GM12878 (cell line): ENCODE measurements at regions not wholly inside any gene's neighbourhood (a gene's known extent, or its start where the extent isn't known, plus 50 kb on each side); places are given as distances from the start of the nearest gene placed in this dataset.
A peak's percentile ranks its signal among the peaks of the same experiment; 100 is the strongest.

Source experiments
- ATAC-seq: fragments of 200-7000 bp; cut with Tn5 transposase; 3 replicates; pipeline ENCODE4 v1.9.1; 2020; ENCODE audit warnings: mild to moderate bottlenecking, moderate library complexity
- BruUV-seq: library from RNA; stranded (reverse); fragments of 400-500 nt; replicated peaks from 2 replicates; lab custom pipeline; 2021; lab: Mats Ljungman, UMichigan
- CTCF ChIA-PET: fragments of 300-600 bp; sonication (Branson Sonifier 250); formaldehyde crosslinking; extraction: SDS; loops from one replicate; lab custom pipeline; 2021; ENCODE audit warnings: inconsistent platforms; lab: Yijun Ruan, JAX
- POLR2A ChIA-PET: fragments of 350-600 bp; formaldehyde crosslinking; extraction: SDS; loops from one replicate; lab custom pipeline; 2021; ENCODE audit warnings: inconsistent platforms; lab: Charles Lee
- RAD21 ChIA-PET: fragments of 300-600 bp; sonication (Branson Sonifier 250); formaldehyde crosslinking; loops from one replicate; lab custom pipeline; 2023; ENCODE audit warnings: antibody characterized with exemption; ENCODE audit not compliant: unreplicated experiment; lab: Charles Lee
- SMC1A ChIA-PET: fragments of 300-600 bp; sonication (Branson Sonifier 250); formaldehyde crosslinking; loops from one replicate; lab custom pipeline; 2023; ENCODE audit not compliant: unreplicated experiment, uncharacterized antibody; lab: Charles Lee
- DNase-seq: peaks from one replicate; pipeline ENCODE4 v3.0.0-alpha.2; 2011; ENCODE audit warnings: low read depth, low spot score
- FAIRE-seq: peaks from 3 replicates; lab custom pipeline; 2011; peaks lifted over from hg19 to GRCh38; lab: Jason Lieb, UNC
- H2AFZ ChIP-seq: 2 replicates; pipeline ENCODE4 v1.6.0; 2011; ENCODE audit warnings: low read depth, low read length, control low read depth; ENCODE audit not compliant: control insufficient read depth
- H3K27ac ChIP-seq: 2 replicates; pipeline ENCODE4 v1.5.1; 2011; ENCODE audit warnings: control low read depth; ENCODE audit not compliant: control insufficient read depth, insufficient read depth
- H3K27me3 ChIP-seq, 2 experiments: replicated peaks in 1 of 2; 2 replicates each; pipeline versions ENCODE4 v1.6.0 to v1.6.1; 2011; ENCODE audit warnings: low read length in 1 of 2; ENCODE audit not compliant: control insufficient read depth in 2 of 2, insufficient read depth in 2 of 2
- H3K36me3 ChIP-seq, 2 experiments: 2 replicates each; pipeline ENCODE4 v1.5.1; 2011; ENCODE audit warnings: low read length in 1 of 2; ENCODE audit not compliant: control insufficient read depth in 2 of 2, insufficient read depth in 2 of 2
- H3K4me1 ChIP-seq: 2 replicates; pipeline ENCODE4 v1.6.1; 2011; ENCODE audit warnings: mild to moderate bottlenecking, low read length, moderate library complexity, mixed read lengths; ENCODE audit not compliant: control insufficient read depth, insufficient read depth
- H3K4me2 ChIP-seq: 2 replicates; pipeline ENCODE4 v1.6.0; 2011; ENCODE audit warnings: control low read depth; ENCODE audit not compliant: control insufficient read depth, insufficient read depth
- H3K4me3 ChIP-seq: fragments of 200-600 bp; sonication (generic); 2 replicates; pipeline ENCODE4 v1.5.1; 2016
- H3K79me2 ChIP-seq: 2 replicates; pipeline ENCODE4 v1.6.0; 2011; ENCODE audit warnings: low read length; ENCODE audit not compliant: control insufficient read depth, insufficient read depth
- H3K9ac ChIP-seq: 2 replicates; pipeline ENCODE4 v1.8.0; 2011; ENCODE audit warnings: low read length, control low read depth, mixed read lengths; ENCODE audit not compliant: control insufficient read depth, insufficient read depth
- H3K9me3 ChIP-seq: replicated peaks from 3 replicates; pipeline ENCODE4 v1.5.1; 2011; ENCODE audit warnings: mild to moderate bottlenecking, low read length; ENCODE audit not compliant: control insufficient read depth, insufficient read depth
- H4K20me1 ChIP-seq: 2 replicates; pipeline ENCODE4 v1.6.0; 2011; ENCODE audit not compliant: control insufficient read depth, insufficient read depth
- KLF5 ChIP-seq: fragments of 450-650 bp; IDR thresholded peaks from 2 replicates; pipeline ENCODE4 v1.6.1; 2014; ENCODE audit warnings: mild to moderate bottlenecking; ENCODE audit not compliant: partially characterized antibody
- MTA2 ChIP-seq: fragments of 450-650 bp; IDR thresholded peaks from 2 replicates; pipeline ENCODE4 v1.6.1; 2016; ENCODE audit warnings: low read depth, mild to moderate bottlenecking, moderate library complexity
- ZNF24 ChIP-seq: fragments of 450-650 bp; IDR thresholded peaks from 2 replicates; pipeline ENCODE4 v1.6.1; 2017; ENCODE audit warnings: antibody characterized with exemption, mild to moderate bottlenecking
- in situ Hi-C: fragments of 300-500 bp; cut with MboI; formaldehyde crosslinking; loops from 9 replicates; pipeline ENCODE4 v1.14.3; 2018; ENCODE audit warnings: mixed read lengths
- intact Hi-C: fragments of 100-400 bp; cut with micrococcal nuclease; formaldehyde crosslinking; loops from one replicate; pipeline ENCODE4 v1.14.2; 2022; ENCODE audit not compliant: unreplicated experiment
- TF ChIP-seq, protein P1 (sequence below): IDR thresholded peaks from 2 replicates; pipeline ENCODE4 v1.6.1; 2011; ENCODE audit warnings: borderline replicate concordance, low read depth, mild to moderate bottlenecking, moderate library complexity, low read length; ENCODE audit not compliant: insufficient read depth, poor library complexity, severe bottlenecking
- TF ChIP-seq, protein P2 (sequence below): IDR thresholded peaks from 2 replicates; pipeline ENCODE4 v1.6.1; 2011; ENCODE audit warnings: low read depth, low read length, improper control_type of control experiment, borderline replicate concordance

DNA sequence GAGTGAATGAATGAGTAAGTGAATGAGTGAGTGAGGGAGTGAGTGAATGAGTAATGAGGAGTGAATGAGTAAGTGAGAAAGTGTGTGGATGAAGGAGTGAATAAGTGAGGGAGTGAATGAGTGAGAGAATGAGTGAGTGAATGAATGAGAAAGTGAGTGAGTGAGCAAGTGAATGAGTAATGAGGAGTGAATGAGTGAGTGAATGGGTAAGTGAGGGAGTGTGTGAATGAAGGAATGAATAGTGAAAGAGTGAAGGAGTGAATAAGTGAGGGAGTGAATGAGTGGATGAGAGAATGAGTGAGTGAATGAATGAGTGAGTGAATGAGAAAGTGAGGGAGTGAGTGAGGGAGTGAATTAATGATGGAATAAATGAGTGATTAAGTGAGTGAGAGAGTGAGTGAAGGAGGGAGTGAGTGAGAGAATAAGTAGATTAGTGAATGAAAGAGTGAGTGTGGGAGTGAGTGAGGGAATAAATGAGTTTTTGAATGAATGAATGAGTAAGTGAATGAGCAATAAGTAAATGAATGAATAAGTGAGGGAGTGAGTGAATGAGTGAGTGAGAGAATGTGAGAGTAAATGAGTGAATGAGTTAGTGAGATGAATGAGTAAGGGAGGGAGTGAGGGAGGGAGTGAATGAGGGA, 364.5 kb downstream of the ADGRD1 start:
- TF ChIP-seq, protein P1, sequence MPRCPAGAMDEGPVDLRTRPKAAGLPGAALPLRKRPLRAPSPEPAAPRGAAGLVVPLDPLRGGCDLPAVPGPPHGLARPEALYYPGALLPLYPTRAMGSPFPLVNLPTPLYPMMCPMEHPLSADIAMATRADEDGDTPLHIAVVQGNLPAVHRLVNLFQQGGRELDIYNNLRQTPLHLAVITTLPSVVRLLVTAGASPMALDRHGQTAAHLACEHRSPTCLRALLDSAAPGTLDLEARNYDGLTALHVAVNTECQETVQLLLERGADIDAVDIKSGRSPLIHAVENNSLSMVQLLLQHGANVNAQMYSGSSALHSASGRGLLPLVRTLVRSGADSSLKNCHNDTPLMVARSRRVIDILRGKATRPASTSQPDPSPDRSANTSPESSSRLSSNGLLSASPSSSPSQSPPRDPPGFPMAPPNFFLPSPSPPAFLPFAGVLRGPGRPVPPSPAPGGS: no peak
- TF ChIP-seq ZNF24: peak; percentile 65; the same call in 1 of the 2 replicates
- TF ChIP-seq, protein P2, sequence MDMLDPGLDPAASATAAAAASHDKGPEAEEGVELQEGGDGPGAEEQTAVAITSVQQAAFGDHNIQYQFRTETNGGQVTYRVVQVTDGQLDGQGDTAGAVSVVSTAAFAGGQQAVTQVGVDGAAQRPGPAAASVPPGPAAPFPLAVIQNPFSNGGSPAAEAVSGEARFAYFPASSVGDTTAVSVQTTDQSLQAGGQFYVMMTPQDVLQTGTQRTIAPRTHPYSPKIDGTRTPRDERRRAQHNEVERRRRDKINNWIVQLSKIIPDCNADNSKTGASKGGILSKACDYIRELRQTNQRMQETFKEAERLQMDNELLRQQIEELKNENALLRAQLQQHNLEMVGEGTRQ: no peak
- TF ChIP-seq MTA2: no peak
- no peak for TF ChIP-seq KLF5
- TF ChIP-seq, all 136 proteins: peak for 1
- Histone ChIP-seq H3K4me3 (no peak overlapping the region), H3K79me2 (no peaks in the 10 kb centered on the region), H3K36me3 (no peaks in the 10 kb centered on the region), H4K20me1 (no peaks in the 10 kb centered on the region), H3K4me2 (no peak overlapping the region), H3K27ac (no peak overlapping the region), H3K9me3 (no peaks in the 10 kb centered on the region), H3K9ac (no peak overlapping the region), H2AFZ (no peak overlapping the region), H3K4me1 (no peaks in the 10 kb centered on the region), H3K27me3 (no peaks in the 10 kb centered on the region)
- ChIA-PET RAD21 (no interaction called here), CTCF (no interaction called here), POLR2A (no interaction called here), SMC1A (no interaction called here)
- intact Hi-C loops (no loop called here), in situ Hi-C loops (no loop called here)
- ATAC-seq (no peak), FAIRE-seq (no peak), DNase-seq (no peak)
- no TSS peak for BruUV-seq
